IPS DF 19.7 (cell line): ENCODE measurements at regions not wholly inside any gene's neighbourhood (a gene's known extent, or its start where the extent isn't known, plus 50 kb on each side); places are given as distances from the start of the nearest gene placed in this dataset.

Source experiments
- DNase-seq: peaks from one replicate; pipeline ENCODE4 v3.0.0-alpha.2; 2013; ENCODE audit warnings: low read depth, low spot score

DNA sequence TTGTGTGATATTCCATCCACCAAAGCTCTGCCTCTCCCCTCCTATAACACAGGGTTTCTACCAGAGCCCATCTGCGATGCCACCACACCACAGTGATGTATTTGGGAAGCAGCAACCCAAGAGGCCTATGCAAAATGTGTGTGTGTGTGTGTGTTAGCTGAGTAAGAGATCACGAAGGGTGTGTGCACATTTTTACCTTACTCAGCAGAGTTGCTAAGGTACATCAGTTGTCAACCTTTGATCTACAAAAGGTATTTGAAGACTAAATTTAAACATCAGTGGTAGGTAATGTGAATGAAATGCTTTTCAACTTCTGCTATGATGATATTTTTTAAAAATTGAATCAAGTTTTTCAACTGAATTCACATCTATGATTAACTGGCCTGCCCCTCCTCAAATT, 227.6 kb downstream of the FBXO15 start:
- DNase-seq, result no peak

DNA sequence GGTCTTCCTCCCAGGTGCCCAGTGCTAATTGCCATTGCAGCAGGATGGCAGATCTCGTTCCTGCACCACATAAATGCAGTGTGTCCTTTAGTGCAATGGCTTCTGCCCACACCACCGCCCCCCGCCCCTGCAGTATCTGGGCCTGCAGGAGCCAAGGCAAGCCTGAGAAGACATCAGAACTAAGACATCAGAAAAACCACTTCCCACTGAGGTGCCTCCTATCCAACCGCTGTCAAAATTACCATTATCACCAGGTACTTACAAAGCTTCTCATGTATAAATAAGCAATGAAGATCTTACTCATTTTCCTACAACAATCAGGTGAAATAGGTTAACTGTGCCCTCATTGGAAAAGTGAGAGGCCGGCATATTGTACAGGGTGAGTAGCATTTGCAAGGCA, 228.8 kb downstream of the FBXO15 start:
- DNase-seq, result no peak

DNA sequence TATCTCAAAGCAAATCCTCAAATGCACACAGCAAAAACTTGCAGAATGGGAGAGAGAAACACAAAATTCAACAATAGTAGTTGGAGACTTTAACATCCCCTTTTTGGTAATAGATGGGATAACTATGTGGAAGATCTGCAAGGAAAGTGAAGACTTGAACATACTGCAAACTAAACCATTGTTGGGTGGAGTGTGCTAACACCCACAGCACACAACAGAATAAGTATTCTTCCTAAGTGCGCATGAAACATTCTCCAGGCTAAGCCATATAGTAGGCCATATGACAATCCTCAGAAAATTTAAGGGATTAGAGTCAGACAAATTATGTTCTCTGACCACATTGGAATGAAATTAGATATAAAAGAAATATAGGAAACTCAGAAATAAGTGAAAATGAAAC, 230.6 kb downstream of the FBXO15 start:
- no peak for DNase-seq

DNA sequence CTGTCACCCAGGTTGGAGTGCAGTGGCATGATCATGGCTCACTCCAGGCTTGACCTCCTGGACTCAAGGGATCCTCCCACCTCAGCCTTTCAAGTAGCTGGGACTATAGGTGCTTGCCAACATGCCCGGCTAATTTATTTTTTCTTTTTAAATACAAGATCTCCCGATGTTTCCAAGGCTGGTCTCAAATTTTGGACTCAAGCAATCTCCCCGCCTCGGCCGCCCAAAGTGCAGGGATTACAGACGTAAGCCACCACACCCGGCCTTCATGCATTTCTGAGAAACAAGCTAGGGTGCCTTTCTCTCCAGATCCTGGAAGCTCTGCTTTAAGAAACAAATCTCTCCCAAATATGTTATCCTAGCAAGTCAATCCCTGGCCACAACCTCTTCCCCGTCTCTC, 234.1 kb downstream of the FBXO15 start:
- no peak for DNase-seq

DNA sequence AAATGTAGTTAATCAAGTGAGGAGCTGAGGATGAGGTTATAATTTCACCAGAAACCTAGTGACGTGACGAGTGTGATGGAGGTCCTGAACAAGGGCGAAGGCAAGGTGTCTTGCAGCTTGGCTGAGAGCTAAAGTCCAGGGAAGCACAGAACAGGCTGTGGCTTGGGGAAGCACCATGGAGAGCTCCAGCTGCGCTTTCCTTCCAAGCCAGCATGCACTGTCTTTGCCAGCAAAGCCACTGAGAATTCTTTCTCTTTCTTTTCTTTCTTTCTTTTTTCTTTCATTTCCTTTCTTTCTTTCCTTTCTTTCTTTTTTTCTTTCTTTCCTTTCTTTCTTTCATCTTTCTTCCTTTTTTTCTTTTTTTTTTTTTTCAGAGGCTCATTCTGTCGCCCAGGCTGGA, 239.3 kb downstream of the FBXO15 start:
- no peak for DNase-seq

DNA sequence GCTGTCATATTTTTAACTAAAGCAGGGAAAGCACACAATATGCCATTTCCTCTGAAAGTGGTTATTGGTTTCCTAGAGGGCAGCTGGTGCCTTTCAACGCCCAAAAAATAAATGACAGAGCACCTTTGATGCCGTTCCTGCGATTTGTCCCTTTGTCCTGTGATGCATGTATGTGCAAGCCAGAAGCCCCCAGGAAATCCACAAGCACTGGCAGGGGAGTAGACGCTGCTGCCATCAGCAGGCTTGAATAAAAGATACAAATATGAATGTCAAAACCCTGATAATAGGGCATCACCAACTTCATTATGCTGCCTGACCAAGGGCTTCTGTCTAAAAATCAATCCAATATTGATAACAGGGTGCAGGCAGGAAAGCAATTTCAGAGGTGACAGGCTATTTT, 246.1 kb downstream of the FBXO15 start:
- DNase-seq, result no peak

DNA sequence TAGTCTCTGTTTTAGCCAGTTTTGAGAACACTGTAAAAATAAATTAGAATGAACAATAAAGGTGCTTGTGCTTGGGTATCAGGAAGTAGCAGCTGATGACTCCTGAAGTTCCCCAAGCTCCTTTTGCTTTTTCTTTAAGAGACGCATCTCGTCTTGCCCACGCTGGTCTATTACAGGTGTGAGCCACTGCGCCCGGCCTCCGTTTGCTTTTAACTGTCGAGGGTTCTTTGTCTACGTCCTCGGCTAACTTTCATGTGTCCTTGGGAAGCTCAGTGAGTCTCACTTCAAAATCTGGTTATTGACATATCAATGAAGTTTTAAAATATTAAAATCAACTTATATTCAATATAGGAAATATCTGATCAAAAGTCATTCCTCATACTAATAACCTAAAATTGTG, 246.5 kb downstream of the FBXO15 start:
- no peak for DNase-seq

DNA sequence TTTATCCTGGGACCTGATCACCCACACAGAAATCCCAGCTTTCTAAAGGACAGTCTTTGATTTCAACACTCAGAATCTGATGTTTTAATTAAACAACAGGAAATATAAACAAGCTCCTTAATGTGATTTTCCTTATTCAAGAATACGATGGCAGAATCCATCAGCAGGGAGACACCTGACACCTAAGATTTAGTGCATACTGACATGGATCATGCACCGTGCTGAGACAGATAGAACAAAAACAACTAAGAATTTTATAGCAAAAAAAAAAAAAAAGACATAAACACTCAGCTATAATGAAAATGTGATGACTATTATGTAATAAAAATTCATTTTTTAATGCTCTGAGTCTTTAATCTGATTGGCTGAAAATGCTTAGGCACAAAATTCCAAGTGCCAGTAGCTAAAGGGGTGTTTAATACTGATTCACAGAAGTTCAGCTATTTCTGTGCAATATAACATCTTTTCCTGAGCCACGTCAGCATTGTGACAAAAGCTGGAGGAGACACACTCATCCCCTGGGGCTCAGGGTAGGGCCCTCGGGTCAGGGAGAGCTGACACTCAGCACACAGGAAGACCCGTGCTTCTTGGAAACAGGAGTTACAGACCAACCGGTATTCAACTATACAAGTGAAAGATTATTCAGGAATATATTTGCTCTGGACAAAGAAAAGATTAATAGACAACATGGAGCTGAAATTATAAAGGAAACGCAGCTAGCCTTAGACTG, 247.4 kb downstream of the FBXO15 start:
- DNase-seq, result no peak

DNA sequence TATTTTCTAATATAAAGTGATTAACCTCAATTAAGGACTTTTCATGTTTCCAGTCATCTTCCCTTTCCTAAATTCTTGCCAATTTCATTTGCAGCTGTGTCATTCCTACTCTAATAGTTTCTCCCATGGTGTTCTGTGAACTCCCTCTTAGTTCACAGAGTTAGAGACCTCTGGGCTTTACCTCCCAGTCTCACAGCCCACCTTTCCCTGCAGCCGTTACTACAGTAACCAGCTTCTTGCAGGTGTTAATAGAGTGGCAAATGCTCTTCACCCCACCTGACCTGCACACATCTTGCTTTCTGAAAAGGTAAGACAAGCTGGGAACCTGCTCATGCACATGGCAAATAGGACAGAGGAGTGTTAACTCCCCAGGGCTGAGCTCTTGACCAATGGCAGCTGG, 250.1 kb downstream of the FBXO15 start:
- no peak for DNase-seq

DNA sequence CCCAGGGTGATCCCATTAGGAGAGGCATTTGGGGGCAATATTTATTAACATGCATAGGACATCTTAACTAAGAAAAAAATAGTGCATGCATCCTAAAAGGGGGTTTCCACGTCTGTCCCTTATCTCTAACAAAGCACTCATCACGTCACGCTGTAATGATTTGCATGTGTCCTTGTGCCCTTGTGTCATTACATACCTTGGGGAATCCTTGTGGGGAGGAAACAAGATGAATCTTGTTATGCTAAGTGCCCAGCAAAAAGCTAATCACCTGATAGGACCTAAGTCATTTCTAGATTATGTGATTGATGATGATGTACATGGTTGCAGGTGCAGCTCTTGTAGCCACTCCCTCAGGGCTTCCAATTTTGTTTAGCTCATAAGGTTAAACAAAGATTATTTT, 250.9 kb downstream of the FBXO15 start:
- DNase-seq, result no peak

DNA sequence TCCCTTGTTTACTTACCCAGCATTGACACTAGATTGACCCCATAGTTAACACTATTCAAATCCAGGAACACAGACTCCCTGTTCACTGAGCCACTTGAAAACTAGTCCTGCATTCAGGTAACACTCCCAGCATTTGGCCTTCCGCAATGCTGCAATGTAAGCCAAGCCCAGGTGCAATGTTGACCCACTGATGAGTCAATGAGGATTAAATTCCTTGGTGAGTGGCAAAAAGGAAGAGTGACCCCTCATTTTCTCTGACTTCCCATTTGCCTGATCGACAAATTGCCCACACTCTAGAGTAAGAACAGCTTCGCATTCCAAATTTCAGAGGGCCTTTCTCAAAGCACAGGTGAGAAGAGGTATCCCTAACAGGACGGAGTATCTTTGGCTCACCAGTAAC, 251.9 kb downstream of the FBXO15 start:
- DNase-seq, result no peak

DNA sequence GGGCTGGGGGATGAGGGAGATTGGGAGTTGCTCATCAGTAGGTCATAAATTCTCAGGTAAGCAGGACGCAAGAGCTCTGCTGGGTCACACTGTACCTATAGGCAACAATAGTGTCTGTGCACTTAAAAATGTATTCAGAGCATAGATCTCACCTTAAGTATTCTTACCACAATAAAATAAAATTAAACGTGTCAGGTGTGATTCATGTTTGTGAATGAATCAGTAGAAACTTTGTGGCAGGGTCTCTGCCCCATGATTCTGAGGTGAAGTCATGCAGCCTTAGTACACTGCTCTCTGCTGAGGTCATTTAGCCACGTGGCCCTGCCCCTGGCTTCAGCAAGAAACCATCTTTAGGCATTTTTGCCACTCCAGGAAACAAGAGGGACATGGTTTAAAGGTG, 253.8 kb downstream of the FBXO15 start:
- DNase-seq, result no peak

DNA sequence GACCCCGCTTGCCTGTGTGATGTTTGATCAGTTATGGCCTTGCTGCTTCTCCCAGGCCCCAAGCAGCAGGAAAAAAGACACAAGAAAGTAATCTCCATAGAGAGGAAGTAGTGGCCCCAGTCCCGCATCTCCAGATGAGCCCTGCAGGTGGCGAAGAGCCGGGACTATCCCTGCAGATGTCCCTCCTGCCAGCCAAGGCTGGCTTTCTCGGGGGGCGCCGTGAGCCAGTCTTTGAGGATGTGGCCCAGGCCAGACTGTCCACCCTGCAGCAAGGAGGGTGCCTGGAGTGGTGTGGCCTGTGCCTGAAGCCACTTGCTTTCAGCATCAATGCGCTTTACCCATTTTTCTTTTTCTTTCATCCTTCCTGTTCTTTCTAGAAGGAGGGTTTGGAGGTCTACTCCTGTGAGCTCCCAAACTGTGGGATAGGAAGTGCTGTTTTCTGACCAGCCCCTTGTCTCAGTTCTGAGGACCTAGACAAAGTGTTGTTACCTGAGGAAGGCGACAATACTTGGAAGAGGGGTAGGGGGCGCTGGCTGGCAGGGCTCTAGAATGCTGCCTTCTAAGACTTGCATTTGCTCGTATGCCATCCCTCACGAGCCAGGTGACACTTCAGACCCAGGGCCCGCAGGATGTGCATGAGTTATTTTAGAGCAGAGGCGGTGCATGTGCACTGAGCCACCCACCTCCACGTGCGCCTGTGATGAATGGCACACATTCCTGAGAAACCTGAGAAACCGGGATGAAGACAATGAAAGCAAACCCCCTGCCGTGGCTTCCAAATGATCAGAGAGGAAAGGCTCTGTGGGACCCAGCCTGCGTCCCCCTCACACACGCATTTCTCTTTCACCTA, 255.8 kb downstream of the FBXO15 start:
- peak; percentile 74 for DNase-seq

DNA sequence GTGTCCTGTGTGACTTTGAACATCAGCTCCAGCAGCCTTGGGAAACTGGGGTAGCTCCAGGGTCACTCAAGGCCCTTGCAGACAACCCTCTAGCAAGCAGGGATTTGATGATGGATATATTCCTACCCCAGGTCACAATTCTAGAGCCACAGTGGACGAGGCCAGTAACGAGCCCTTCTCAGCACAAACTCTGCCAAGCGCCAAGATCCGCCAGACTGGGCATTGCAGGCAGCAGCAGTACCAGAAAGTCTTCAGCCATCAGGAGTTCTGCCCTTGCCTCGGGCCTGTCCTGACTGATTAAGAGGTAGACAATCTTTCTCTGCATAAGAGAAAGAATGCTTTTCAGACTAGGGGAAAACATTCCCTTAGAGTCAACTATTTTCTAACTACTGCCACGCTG, 259.1 kb downstream of the FBXO15 start:
- no peak for DNase-seq

DNA sequence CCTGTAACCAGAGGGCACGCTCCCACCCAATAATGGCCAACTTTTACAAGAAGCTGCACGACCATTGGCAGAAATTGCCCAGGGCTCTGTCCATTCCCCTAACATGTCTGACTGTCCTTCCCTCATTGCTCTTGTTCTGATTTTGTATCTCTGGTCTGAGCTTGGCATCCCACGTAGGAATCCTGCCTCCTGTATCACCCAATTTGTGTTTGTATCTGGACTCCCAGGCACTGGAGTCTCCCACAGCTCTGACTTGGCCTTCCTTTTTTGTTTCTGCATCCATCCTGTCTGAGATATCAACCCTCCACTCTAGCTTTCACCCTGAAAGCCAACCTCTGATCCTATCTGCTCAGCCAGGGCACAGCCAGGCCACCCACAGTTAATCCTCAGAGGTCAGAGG, 259.8 kb downstream of the FBXO15 start:
- DNase-seq, result no peak

DNA sequence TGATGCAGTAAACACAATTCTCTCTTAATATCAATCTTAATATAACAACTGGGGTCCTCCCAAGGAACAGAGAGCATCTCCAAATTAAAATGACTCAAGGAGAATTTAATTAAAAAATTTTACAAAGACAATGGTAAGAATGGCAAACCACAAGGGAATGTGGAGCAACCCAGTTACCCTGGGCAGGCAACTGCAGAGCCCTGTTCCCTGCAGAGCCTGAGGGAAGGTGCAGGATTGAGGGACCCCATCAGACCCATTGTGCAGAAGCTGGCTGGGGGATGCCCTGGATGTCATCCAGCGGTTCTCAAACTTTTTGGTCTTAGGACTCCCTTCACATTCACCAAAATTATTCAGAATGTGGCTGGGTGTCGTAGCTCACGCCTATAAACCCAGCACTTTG, 262.8 kb downstream of the FBXO15 start:
- DNase-seq, result no peak

DNA sequence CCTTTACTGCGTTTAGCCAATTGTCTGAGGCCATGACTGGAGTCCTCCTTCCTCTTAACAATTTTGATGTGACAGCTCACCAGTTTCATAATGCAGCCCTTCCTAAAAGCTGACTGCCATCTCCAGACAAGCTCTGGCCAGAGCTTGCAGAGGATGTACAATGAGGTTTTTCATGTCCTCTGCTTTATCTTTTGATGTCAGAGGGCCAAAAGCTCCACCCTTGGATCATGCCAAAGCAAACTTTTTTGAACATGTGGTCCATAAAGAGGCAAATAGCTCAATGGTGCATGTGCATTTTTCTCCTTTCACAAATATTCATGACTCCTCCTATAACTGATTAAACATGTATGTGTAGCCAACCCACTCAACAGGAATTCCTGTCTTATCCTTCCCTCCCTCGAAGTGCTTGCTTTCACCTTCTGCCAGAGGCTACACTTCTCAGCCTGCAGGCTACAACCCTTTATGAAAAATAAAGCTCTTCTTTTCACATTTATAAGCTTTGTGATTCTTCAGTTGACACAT, 266.2 kb downstream of the FBXO15 start:
- no peak for DNase-seq

DNA sequence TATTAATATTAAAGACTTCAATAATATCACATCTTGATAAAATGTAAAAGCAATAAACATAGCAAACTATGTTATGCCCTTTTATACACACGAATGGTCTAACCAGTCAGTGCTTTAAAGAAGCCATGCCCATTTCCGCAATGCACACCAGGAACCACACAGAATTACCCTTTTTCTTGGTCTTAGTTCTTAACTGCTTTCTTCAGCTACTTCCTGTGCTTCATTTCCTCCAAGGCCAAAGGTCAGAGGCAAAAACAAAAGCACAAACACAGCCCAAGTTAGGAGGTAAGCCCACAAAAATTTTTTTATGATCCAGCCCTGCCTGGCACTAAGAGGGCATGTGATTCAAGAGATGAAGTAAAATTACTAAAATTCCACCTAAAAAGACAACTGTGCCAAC, 267.2 kb downstream of the FBXO15 start:
- DNase-seq, result no peak

DNA sequence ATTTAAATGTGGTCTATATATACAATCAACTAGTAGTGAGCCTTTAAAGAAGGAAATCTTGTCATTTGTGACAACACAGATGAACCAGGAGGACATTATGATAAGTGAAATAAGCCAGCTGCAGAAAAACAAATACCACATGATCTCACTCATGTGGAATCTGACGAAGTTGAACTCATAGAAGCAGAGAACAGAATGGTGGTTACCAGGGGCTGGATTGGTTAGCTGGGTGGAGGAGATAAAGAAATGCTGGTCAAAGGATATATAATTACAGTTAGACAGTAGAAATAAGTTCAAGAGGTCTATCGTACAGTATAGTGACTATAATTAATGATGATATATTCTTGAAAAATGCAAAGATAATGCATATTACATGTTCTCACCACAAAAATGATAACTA, 267.9 kb downstream of the FBXO15 start:
- no peak for DNase-seq

DNA sequence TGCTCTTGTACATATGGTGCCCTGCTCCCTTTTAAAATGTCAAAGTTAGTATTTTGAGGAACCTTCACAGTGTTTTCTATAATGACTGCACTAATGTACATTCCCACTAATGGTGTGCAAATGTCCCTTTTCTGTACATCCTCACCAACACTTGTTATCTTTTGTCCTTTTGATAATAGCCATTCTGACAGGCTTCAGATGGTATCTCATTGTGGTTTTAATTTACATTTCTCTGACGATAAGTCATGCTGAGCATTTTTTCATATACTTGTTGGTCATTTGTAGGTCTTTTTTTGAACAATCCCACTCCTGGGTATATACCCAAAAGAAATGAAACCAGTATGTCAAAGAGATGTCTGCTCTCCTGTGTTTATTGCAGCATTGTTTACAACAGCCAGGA, 268.3 kb downstream of the FBXO15 start:
- no peak for DNase-seq

DNA sequence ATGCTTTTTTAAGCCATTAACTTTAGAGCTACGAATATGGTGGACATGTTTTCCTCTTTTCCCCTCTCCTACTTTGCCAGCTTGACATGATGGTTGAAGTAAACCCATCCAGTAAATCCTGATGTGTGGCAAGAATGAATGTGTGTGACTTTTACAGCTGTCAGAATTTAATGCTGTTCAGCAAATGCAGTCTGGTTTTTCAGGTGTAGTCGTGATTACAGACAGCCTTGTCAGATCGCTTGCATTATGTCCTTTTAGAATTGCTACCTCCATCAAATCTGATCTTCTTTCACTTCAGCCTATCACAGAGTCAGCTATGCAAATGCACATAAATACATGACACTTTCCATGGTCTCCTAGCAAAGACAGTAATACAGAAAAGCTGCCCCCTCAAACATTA, 278.5 kb downstream of the FBXO15 start:
- no peak for DNase-seq

DNA sequence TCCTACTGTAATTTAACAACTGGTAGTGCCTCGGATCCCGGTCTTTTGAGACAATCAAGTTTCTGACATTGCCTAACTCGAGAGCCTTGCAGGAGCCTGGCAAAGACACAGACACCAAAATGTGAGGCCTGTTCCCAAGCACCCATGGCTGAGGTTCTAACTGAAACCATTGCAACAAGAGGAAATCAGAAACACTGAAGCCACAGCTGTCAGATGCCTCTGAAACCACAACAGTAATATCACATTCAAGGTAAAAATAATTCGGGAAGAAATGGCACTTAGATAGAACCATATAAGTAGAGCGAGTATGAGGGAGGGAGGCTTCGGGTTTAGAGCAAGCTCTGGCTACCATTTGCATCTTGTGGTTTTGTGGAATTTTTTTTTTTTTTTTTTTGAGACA, 285.9 kb downstream of the FBXO15 start:
- DNase-seq, result no peak

DNA sequence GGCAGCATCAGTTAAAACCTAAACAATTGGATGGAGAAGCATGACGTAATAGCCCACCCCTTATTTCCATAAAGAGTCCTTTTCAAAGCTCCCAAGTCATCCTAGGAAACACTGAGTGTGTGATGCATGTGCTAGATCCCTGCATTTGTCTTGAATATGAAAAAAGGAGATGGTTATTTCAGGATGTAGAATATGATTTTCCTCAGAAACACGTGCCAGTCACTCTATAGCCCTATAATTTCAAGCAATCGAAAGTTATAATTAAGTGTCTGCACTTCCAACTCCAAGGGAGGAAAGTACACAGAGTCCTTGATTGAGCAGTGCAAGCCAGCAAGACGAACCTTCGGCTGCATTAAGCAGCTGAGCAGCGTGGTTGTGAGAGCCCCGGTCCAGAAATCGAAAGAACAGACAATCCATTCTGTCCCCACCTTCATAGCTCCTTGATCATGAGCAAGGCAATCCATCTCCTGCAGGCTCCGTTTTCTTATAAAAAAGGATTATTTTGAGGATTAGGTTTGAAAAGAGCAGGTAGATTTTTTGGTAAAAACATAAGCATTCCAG, 287.7 kb downstream of the FBXO15 start:
- DNase-seq, result no peak
